Gastroesophageal sphincter (tissue), 4 donors: ENCODE measurements at regions not wholly inside any gene's neighbourhood (a gene's known extent, or its start where the extent isn't known, plus 50 kb on each side); places are given as distances from the start of the nearest gene placed in this dataset.

Experiments
- ATAC-seq: fragments of 150-250 bp; one replicate; pipeline ENCODE4 v1.9.1; 2016; ENCODE audit warnings: mild to moderate bottlenecking, moderate library complexity
- H3K27ac ChIP-seq, 4 donors: fragments of 200-600 bp; sonication (generic) in 3 of 4; 1 replicate in 3 of 4; 2 replicates in 1 of 4; pipeline ENCODE4 v1.5.1; 2016 to 2019
- H3K27me3 ChIP-seq: fragments of 200-600 bp; sonication (generic); one replicate; pipeline ENCODE4 v1.5.1; 2019
- H3K36me3 ChIP-seq, 2 donors: fragments of 200-600 bp; sonication (generic); one replicate each; pipeline ENCODE4 v1.5.1; 2019; ENCODE audit warnings: control low read depth in 1 of 2
- H3K4me1 ChIP-seq, 3 donors: fragments of 200-600 bp; sonication (generic); 1 replicate in 2 of 3; 2 replicates in 1 of 3; pipeline ENCODE4 v1.5.1; 2016 to 2019; ENCODE audit warnings: control low read depth in 2 of 3
- H3K4me3 ChIP-seq, 2 donors: fragments of 200-600 bp; sonication (generic); one replicate each; pipeline ENCODE4 v1.5.1; 2019; ENCODE audit warnings: mild to moderate bottlenecking in 1 of 2, moderate library complexity in 1 of 2
- H3K9me3 ChIP-seq, 3 donors: fragments of 200-600 bp; sonication (generic); one replicate each; pipeline ENCODE4 v1.5.1; 2017 to 2019; ENCODE audit warnings: control low read depth in 2 of 3
- EP300 ChIP-seq: sonication (generic); formaldehyde crosslinking; IDR thresholded peaks from one replicate; pipeline ENCODE4 v1.6.1; 2017; ENCODE audit warnings: antibody characterized with exemption, mild to moderate bottlenecking
- POLR2A ChIP-seq, 2 donors: fragments of 450-650 bp; IDR thresholded peaks; one replicate each; pipeline ENCODE4 v1.6.1; 2017; ENCODE audit warnings: antibody characterized with exemption in 2 of 2, mild to moderate bottlenecking in 2 of 2, moderate library complexity in 1 of 2
- POLR2AphosphoS5 ChIP-seq: sonication (generic); formaldehyde crosslinking; IDR thresholded peaks from one replicate; pipeline ENCODE4 v1.6.1; 2017; ENCODE audit warnings: antibody characterized with exemption
- WGBS, 2 donors: methylation state at CpG; one replicate each; pipeline ENCODE4 v1.1.5; 2018; ENCODE audit warnings: low coverage in 1 of 2; 5-methylcytosine and 5-hydroxymethylcytosine counted together
- TF ChIP-seq, protein P1 (sequence below), 4 experiments: fragments of 200-600 bp in 2 of 4; fragments of 450-650 bp in 2 of 4; sonication (generic) in 1 of 4; IDR thresholded peaks; one replicate each; pipeline ENCODE4 v1.5.1; 2017 to 2019; ENCODE audit warnings: antibody characterized with exemption in 4 of 4, mild to moderate bottlenecking in 2 of 4, moderate library complexity in 2 of 4

DNA sequence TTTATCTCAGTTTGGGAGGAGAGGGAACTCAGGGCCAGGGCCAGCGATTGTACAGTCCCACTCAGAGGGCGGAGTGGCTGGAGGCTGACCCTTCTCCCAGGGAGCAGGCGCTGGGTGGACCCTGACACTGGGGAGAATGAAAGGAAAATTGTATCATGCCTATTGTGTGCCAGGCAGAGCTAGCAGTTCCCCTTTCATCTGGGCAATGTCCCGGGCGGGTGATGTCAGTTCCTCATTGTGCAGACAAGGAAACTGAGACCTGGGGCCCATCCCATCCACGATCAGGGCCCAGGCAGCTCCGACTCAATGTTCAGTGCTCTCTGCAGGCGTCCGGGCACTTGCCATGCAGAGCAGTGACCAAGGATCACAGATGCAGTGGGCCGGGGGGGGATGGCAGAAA is 101.9 kb upstream of the RTL1 start:
- no peak overlapping the region for H3K27ac ChIP-seq

DNA sequence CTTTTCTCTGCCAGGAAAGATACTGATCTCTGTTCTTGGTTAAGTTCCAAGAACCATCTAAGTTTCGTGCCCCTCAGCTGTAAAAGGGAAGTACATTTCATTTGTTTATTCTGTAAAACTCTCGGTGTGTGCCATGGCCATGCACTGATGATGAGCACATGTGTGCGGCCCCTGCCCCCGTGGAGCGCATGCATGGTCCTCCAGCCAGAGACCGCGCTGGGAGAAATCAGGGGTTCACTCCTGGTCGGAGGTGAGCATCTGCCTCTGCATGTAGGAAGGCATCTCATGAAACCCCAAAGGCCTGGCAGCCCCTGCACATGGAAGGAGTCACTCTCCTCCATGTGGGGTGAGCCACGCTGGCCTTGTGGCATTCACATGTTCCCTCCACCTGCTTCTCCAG is 102.5 kb upstream of the RTL1 start:
- Histone ChIP-seq H3K4me1 (no peaks in the 10 kb centered on the region), H3K27me3 (peaks cover 14% of the 10 kb centered on the region), H3K36me3 (no peaks in the 10 kb centered on the region), H3K4me3 (no peak overlapping the region), H3K9me3 (no peaks in the 10 kb centered on the region), H3K27ac (no peak overlapping the region)
- TF ChIP-seq, protein P1, sequence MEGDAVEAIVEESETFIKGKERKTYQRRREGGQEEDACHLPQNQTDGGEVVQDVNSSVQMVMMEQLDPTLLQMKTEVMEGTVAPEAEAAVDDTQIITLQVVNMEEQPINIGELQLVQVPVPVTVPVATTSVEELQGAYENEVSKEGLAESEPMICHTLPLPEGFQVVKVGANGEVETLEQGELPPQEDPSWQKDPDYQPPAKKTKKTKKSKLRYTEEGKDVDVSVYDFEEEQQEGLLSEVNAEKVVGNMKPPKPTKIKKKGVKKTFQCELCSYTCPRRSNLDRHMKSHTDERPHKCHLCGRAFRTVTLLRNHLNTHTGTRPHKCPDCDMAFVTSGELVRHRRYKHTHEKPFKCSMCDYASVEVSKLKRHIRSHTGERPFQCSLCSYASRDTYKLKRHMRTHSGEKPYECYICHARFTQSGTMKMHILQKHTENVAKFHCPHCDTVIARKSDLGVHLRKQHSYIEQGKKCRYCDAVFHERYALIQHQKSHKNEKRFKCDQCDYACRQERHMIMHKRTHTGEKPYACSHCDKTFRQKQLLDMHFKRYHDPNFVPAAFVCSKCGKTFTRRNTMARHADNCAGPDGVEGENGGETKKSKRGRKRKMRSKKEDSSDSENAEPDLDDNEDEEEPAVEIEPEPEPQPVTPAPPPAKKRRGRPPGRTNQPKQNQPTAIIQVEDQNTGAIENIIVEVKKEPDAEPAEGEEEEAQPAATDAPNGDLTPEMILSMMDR (IDR thresholded peaks at IDR 0.05), result no peak
- ATAC-seq, result no peak
- WGBS, 2 donors, result 20 to 72% methylated on average over 1 to 3 of the region's 9 CpGs

More for the DNA sequence above, 101.9 kb upstream of the RTL1 start:
- Histone ChIP-seq H3K36me3 (no peaks in the 10 kb centered on the region), H3K27me3 (peaks cover 14% of the 10 kb centered on the region), H3K4me1 (no peaks in the 10 kb centered on the region), H3K9me3 (no peaks in the 10 kb centered on the region), H3K4me3 (no peak overlapping the region)
- TF ChIP-seq POLR2AphosphoS5, result no peak
- TF ChIP-seq, protein P1 (IDR thresholded peaks at IDR 0.05), result no peak
- TF ChIP-seq POLR2A (IDR thresholded peaks at IDR 0.05), result no peak
- no peak for TF ChIP-seq EP300
- WGBS, 2 donors, result 78% methylated on average over 7 of the region's 10 CpGs; no CpG with 5 or more reads in 1 of the 2 donors
- peak; percentile 60 for ATAC-seq

DNA sequence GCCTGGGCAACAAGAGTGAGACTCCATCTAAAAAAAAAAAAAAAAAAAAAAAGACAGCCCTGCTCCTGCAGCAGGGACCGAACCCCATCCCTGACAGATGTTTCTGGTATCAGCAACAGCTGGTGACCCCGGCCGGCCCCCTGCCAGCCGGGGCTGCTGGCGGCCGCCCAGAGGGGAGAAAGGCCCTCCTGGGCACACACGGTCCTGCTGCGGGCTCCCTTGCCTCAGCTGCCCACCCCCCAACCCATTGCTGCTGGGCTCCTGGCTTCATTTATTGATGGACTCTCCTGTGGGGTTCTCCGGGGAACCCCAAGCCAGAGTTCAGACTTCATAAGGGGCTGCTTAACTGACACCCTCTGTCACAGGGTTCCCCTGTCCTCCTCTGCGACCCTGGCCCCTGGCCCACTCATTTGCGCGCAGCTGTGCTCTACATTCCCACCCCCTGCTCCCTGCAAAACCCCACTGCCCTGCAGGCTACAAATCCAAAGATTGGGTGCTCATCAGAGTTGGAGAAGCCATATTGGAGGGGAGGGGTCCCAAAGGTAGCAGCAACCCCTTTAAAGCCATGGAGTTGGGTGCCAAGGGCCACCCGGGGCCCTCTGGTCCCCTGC is 103.6 kb upstream of the RTL1 start:
- Histone ChIP-seq H3K4me3 (no peak overlapping the region), H3K36me3 (no peaks in the 10 kb centered on the region), H3K27ac (no peak overlapping the region), H3K27me3 (peaks cover 14% of the 10 kb centered on the region), H3K9me3 (peaks cover 0 to 2% (median 0%) of the 10 kb centered on the region in 3 donors), H3K4me1 (no peaks in the 10 kb centered on the region)
- ATAC-seq, result no peak
- WGBS, 2 donors, result 100% methylated on average over 1 of the region's 13 CpGs; no CpG with 5 or more reads in 1 of the 2 donors
- TF ChIP-seq EP300 (no peak), POLR2AphosphoS5 (no peak)

DNA sequence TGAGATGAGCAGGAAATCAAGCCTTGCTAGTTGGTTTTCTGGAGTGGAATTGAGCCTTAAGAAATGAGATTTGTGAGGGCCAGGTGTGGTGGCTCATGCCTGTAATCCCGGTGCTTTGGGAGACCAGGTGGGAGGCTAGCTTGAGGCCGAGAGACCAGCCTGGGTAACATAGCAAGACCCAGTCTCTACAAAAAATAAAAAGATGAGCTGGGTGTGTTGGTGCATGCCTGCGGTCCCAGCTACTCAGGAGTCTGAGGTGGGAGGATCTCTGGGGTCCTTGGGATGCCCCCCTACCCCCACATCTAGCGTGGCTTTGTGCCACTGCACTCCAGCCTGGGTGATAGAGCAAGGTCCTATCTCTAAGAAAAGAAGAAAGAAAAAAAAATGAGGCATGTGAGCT is 104.2 kb upstream of the RTL1 start:
- Histone ChIP-seq H3K36me3 (no peaks in the 10 kb centered on the region), H3K4me1 (no peaks in the 10 kb centered on the region), H3K9me3 (peaks cover 0 to 8% (median 0%) of the 10 kb centered on the region in 3 donors), H3K27me3 (peaks cover 14% of the 10 kb centered on the region), H3K27ac (no peak overlapping the region), H3K4me3 (no peak overlapping the region)
- ATAC-seq, result no peak
- TF ChIP-seq, protein P1 (IDR thresholded peaks at IDR 0.05), result no peak
- TF ChIP-seq EP300 (no peak), POLR2A (IDR thresholded peaks at IDR 0.05) (no peak)
- 79% methylated on average over 4 of the region's 4 CpGs; no CpG with 5 or more reads in 1 of the 2 donors for WGBS, 2 donors

DNA sequence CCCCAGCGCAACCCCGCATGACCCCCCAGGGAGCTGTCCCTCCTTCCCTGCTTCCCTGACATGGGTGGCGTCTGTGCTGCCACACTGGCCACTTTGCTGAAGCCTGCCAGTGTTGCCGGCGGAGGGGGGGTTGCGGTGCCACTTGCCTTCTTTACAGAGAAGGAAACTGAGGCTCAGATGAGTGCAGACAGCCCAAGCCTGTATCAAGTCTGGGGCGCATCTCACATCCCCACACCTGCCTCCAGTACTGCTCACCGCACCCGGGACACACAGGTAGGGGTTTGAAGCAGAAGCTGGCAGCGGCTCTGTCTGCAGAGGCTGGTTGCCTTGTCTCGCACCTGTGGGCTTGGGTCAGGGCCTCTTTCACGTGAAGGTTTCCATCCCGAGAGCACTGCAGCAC is 104.7 kb upstream of the RTL1 start:
- Histone ChIP-seq H3K36me3 (no peaks in the 10 kb centered on the region), H3K27ac (no peak overlapping the region), H3K9me3 (peaks cover 0 to 10% (median 0%) of the 10 kb centered on the region in 3 donors), H3K27me3 (peaks cover 14% of the 10 kb centered on the region), H3K4me1 (no peaks in the 10 kb centered on the region), H3K4me3 (no peak overlapping the region)
- no peak for ATAC-seq
- 90 to 94% methylated on average over 2 to 3 of the region's 13 CpGs for WGBS, 2 donors
- no peak for TF ChIP-seq POLR2AphosphoS5
- no peak for TF ChIP-seq POLR2A (IDR thresholded peaks at IDR 0.05)
- TF ChIP-seq, protein P1 (IDR thresholded peaks at IDR 0.05), result no peak
- no peak for TF ChIP-seq EP300
